ENCODE measurements at regions not wholly inside any gene's neighbourhood (a gene's known extent, or its start where the extent isn't known, plus 50 kb on each side); places are given as distances from the start of the nearest gene placed in this dataset.

DNA sequence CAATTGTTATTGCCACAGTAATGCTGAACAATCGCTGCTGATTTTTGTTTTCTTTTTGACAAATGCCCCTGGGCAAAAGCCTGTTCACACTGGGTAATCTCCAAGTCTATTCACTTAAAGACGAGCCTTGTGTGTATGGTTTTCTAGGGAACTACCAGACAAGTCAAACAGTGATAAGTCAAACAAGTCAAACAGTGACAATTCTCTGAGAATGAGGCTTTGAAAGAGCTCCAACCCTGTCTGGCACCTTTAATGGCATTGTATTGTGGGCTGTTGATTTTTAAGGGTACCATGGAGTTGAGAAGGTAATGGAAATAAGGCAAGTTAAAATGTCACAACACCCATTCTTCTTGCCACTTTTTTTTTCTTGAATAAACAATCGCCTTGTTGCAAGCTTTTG is 59.4 kb upstream of the TMC3 start:
- in situ Hi-C loops (cut with MboI) = no loop called here
- no peak overlapping the region for H2AFZ ChIP-seq (ENCODE audit: low read depth, low read length)
- intact Hi-C loops (cut with micrococcal nuclease) = no loop called here
- no peaks in the 10 kb centered on the region; a peak in 1 of 5 replicates for H3K4me1 ChIP-seq (replicated peaks in 1 of 2; ENCODE audit: control insufficient read depth in 2 of 2, insufficient read depth in 2 of 2, low read length in 2 of 2)
- FAIRE-seq (no peak), ATAC-seq (no peak), DNase-seq (ENCODE audit: extremely low read depth in 1 of 4, low spot score in 3 of 4) (no peak)
- H3K4me2 ChIP-seq (ENCODE audit: insufficient read depth, low read length) = no peak overlapping the region
- no peak for TF ChIP-seq TRIM28 (IDR thresholded peaks at IDR 0.05)
- TF ChIP-seq ZNF445 (CRISPR knock-in tag; IDR thresholded peaks at IDR 0.05; ENCODE audit: low read depth) = no peak
- TF ChIP-seq, protein P1, sequence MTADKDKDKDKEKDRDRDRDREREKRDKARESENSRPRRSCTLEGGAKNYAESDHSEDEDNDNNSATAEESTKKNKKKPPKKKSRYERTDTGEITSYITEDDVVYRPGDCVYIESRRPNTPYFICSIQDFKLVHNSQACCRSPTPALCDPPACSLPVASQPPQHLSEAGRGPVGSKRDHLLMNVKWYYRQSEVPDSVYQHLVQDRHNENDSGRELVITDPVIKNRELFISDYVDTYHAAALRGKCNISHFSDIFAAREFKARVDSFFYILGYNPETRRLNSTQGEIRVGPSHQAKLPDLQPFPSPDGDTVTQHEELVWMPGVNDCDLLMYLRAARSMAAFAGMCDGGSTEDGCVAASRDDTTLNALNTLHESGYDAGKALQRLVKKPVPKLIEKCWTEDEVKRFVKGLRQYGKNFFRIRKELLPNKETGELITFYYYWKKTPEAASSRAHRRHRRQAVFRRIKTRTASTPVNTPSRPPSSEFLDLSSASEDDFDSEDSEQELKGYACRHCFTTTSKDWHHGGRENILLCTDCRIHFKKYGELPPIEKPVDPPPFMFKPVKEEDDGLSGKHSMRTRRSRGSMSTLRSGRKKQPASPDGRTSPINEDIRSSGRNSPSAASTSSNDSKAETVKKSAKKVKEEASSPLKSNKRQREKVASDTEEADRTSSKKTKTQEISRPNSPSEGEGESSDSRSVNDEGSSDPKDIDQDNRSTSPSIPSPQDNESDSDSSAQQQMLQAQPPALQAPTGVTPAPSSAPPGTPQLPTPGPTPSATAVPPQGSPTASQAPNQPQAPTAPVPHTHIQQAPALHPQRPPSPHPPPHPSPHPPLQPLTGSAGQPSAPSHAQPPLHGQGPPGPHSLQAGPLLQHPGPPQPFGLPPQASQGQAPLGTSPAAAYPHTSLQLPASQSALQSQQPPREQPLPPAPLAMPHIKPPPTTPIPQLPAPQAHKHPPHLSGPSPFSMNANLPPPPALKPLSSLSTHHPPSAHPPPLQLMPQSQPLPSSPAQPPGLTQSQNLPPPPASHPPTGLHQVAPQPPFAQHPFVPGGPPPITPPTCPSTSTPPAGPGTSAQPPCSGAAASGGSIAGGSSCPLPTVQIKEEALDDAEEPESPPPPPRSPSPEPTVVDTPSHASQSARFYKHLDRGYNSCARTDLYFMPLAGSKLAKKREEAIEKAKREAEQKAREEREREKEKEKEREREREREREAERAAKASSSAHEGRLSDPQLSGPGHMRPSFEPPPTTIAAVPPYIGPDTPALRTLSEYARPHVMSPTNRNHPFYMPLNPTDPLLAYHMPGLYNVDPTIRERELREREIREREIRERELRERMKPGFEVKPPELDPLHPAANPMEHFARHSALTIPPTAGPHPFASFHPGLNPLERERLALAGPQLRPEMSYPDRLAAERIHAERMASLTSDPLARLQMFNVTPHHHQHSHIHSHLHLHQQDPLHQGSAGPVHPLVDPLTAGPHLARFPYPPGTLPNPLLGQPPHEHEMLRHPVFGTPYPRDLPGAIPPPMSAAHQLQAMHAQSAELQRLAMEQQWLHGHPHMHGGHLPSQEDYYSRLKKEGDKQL (CRISPR knock-in tag; IDR thresholded peaks at IDR 0.05; ENCODE audit: borderline replicate concordance) = no peak
- TF ChIP-seq, protein P2, sequence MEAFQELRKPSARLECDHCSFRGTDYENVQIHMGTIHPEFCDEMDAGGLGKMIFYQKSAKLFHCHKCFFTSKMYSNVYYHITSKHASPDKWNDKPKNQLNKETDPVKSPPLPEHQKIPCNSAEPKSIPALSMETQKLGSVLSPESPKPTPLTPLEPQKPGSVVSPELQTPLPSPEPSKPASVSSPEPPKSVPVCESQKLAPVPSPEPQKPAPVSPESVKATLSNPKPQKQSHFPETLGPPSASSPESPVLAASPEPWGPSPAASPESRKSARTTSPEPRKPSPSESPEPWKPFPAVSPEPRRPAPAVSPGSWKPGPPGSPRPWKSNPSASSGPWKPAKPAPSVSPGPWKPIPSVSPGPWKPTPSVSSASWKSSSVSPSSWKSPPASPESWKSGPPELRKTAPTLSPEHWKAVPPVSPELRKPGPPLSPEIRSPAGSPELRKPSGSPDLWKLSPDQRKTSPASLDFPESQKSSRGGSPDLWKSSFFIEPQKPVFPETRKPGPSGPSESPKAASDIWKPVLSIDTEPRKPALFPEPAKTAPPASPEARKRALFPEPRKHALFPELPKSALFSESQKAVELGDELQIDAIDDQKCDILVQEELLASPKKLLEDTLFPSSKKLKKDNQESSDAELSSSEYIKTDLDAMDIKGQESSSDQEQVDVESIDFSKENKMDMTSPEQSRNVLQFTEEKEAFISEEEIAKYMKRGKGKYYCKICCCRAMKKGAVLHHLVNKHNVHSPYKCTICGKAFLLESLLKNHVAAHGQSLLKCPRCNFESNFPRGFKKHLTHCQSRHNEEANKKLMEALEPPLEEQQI (IDR thresholded peaks at IDR 0.05) = no peak
- TF ChIP-seq ZFP36 (IDR thresholded peaks at IDR 0.05; ENCODE audit: low read depth, low read length, partially characterized antibody) = no peak
- TF ChIP-seq, protein P3, sequence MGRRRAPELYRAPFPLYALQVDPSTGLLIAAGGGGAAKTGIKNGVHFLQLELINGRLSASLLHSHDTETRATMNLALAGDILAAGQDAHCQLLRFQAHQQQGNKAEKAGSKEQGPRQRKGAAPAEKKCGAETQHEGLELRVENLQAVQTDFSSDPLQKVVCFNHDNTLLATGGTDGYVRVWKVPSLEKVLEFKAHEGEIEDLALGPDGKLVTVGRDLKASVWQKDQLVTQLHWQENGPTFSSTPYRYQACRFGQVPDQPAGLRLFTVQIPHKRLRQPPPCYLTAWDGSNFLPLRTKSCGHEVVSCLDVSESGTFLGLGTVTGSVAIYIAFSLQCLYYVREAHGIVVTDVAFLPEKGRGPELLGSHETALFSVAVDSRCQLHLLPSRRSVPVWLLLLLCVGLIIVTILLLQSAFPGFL (CRISPR knock-in tag; IDR thresholded peaks at IDR 0.05) = no peak
- TF ChIP-seq, protein P4, sequence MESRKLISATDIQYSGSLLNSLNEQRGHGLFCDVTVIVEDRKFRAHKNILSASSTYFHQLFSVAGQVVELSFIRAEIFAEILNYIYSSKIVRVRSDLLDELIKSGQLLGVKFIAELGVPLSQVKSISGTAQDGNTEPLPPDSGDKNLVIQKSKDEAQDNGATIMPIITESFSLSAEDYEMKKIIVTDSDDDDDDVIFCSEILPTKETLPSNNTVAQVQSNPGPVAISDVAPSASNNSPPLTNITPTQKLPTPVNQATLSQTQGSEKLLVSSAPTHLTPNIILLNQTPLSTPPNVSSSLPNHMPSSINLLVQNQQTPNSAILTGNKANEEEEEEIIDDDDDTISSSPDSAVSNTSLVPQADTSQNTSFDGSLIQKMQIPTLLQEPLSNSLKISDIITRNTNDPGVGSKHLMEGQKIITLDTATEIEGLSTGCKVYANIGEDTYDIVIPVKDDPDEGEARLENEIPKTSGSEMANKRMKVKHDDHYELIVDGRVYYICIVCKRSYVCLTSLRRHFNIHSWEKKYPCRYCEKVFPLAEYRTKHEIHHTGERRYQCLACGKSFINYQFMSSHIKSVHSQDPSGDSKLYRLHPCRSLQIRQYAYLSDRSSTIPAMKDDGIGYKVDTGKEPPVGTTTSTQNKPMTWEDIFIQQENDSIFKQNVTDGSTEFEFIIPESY (CRISPR knock-in tag; IDR thresholded peaks at IDR 0.05) = no peak
- no peak overlapping the region for H3K27ac ChIP-seq (ENCODE audit: extremely low read depth, low read depth, low read length)
- no peaks in the 10 kb centered on the region for H3K36me3 ChIP-seq (ENCODE audit: control insufficient read depth, insufficient read depth, low read length)
- H3K4me3 ChIP-seq = no peak overlapping the region
- no peaks in the 10 kb centered on the region for H4K20me1 ChIP-seq (replicated peaks; ENCODE audit: control insufficient read depth, insufficient read depth, low read length)
- no peaks in the 10 kb centered on the region for H3K9me3 ChIP-seq (replicated peaks; ENCODE audit: control insufficient read depth, insufficient read depth, low read depth, low read length)
- no peaks in the 10 kb centered on the region for H3K79me2 ChIP-seq (ENCODE audit: control insufficient read depth, insufficient read depth, low read length)
- no TSS peak for BruUV-seq (replicated peaks)
- H3K9me1 ChIP-seq (ENCODE audit: control insufficient read depth, insufficient read depth, low read length) = no peaks in the 10 kb centered on the region
- H3K27me3 ChIP-seq (ENCODE audit: control insufficient read depth in 2 of 2, insufficient read depth in 2 of 2, low read length in 2 of 2) = peaks cover 0 to 11% of the 10 kb centered on the region in 2 experiments; a peak in 3 of 5 replicates
- 0% methylated on average over 3 of the region's 3 CpGs for WGBS (ENCODE audit: insufficient coverage, low coverage, missing lambda C conversion rate)
- CTCF ChIA-PET (ENCODE audit: low intra/inter-chr PET ratio) = no interaction called here
- no peak overlapping the region for H3K9ac ChIP-seq (ENCODE audit: insufficient read depth in 1 of 2, low read depth in 2 of 2, low read length in 2 of 2)
- POLR2A ChIA-PET = no interaction called here
